ENCODE measurements at regions not wholly inside any gene's neighbourhood (a gene's known extent, or its start where the extent isn't known, plus 50 kb on each side); places are given as distances from the start of the nearest gene placed in this dataset.

DNA sequence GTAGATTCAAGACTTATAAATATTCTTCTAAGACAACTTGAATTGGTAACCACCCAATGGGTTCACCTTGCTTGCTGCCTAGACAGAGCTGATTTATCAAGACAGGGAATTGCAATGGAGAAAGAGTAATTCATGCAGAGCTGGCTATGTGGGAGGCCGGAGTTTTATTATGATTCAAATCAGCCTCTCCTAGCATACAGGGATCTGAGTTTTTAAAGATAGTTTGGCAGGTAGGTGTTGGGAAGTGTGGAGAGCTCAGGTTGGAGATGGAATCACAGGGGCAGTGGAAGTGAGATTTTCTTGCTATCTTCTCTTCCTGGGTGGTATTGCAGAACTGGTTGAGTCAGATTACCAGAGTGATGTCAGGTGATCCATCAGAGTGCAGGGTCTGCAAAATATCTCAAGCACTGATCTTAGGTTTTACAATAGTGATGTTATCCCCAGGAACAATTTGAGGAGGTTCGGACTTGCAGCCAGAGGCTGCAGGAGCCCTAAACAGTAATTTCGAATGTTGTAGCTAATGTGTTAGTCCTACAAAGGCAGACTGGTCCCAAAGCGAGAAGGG is 1448.6 kb upstream of the RAG2 start:
- Histone ChIP-seq H3K4me3 (no peak overlapping the region), H3K9me3 (no peaks in the 10 kb centered on the region), H3K4me1 (no peaks in the 10 kb centered on the region), H3K27me3 (no peaks in the 10 kb centered on the region), H3K27ac (no peak overlapping the region), H3K36me3 (no peaks in the 10 kb centered on the region)
- no peak for TF ChIP-seq EP300 (IDR thresholded peaks at IDR 0.05)
- TF ChIP-seq, protein P1, sequence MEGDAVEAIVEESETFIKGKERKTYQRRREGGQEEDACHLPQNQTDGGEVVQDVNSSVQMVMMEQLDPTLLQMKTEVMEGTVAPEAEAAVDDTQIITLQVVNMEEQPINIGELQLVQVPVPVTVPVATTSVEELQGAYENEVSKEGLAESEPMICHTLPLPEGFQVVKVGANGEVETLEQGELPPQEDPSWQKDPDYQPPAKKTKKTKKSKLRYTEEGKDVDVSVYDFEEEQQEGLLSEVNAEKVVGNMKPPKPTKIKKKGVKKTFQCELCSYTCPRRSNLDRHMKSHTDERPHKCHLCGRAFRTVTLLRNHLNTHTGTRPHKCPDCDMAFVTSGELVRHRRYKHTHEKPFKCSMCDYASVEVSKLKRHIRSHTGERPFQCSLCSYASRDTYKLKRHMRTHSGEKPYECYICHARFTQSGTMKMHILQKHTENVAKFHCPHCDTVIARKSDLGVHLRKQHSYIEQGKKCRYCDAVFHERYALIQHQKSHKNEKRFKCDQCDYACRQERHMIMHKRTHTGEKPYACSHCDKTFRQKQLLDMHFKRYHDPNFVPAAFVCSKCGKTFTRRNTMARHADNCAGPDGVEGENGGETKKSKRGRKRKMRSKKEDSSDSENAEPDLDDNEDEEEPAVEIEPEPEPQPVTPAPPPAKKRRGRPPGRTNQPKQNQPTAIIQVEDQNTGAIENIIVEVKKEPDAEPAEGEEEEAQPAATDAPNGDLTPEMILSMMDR (IDR thresholded peaks at IDR 0.05), result no peak
- TF ChIP-seq POLR2A (IDR thresholded peaks at IDR 0.05), result no peak
- no peak for TF ChIP-seq POLR2AphosphoS5 (IDR thresholded peaks at IDR 0.05)
- DNase-seq, result no peak
- 72 to 88% (median 82%) methylated on average over 4 of the region's 4 CpGs for WGBS, 5 donors
- intact Hi-C loops (cut with DNase I; ENCODE audit: low total_unique reads), result no loop called here

GRCh38 chr11:38043060-38043459 is 1445.0 kb upstream of the RAG2 start:
- Histone ChIP-seq H3K4me3 (no peak overlapping the region), H3K9me3 (no peaks in the 10 kb centered on the region), H3K27ac (no peak overlapping the region), H3K27me3 (no peaks in the 10 kb centered on the region), H3K4me1 (no peaks in the 10 kb centered on the region), H3K36me3 (no peaks in the 10 kb centered on the region)
- no peak for DNase-seq
- TF ChIP-seq EP300 (IDR thresholded peaks at IDR 0.05), result no peak
- TF ChIP-seq POLR2AphosphoS5 (IDR thresholded peaks at IDR 0.05), result no peak
- TF ChIP-seq, protein P1 (IDR thresholded peaks at IDR 0.05), result no peak
- TF ChIP-seq POLR2A (IDR thresholded peaks at IDR 0.05), result no peak
- WGBS, 5 donors, result 80 to 85% (median 83%) methylated on average over 3 of the region's 3 CpGs
- intact Hi-C loops (cut with DNase I; ENCODE audit: low total_unique reads), result no loop called here

- WGBS, 5 donors, result 64 to 77% (median 73%) methylated on average over 2 of the region's 2 CpGs
- Histone ChIP-seq H3K27ac (no peak overlapping the region), H3K4me3 (no peak overlapping the region), H3K27me3 (no peaks in the 10 kb centered on the region), H3K4me1 (no peaks in the 10 kb centered on the region), H3K36me3 (no peaks in the 10 kb centered on the region), H3K9me3 (no peaks in the 10 kb centered on the region)
- intact Hi-C loops (cut with DNase I; ENCODE audit: low total_unique reads), result no loop called here
- DNase-seq, result no peak
- no peak for TF ChIP-seq POLR2A (IDR thresholded peaks at IDR 0.05)
- TF ChIP-seq, protein P1 (IDR thresholded peaks at IDR 0.05), result no peak
- no peak for TF ChIP-seq EP300 (IDR thresholded peaks at IDR 0.05)
- no peak for TF ChIP-seq POLR2AphosphoS5 (IDR thresholded peaks at IDR 0.05)
Observed at GRCh38 chr11:38038777-38039176, 1440.7 kb upstream of the RAG2 start.

GRCh38 chr11:38019072-38019775 is 1421.2 kb upstream of the RAG2 start:
- intact Hi-C loops (cut with DNase I; ENCODE audit: low total_unique reads), result no loop called here

More at GRCh38 chr11:38019072-38019775, 1421.2 kb upstream of the RAG2 start:
- no peak overlapping the region for H3K4me3 ChIP-seq
- TF ChIP-seq, protein P1 (IDR thresholded peaks at IDR 0.05), result no peak
- no peak for TF ChIP-seq EP300 (IDR thresholded peaks at IDR 0.05)
- TF ChIP-seq POLR2AphosphoS5 (IDR thresholded peaks at IDR 0.05), result no peak
- no peaks in the 10 kb centered on the region for H3K27me3 ChIP-seq
- DNase-seq, result no peak
- no peaks in the 10 kb centered on the region for H3K4me1 ChIP-seq
- 87 to 96% (median 90%) methylated on average over 3 to 5 of the region's 5 CpGs for WGBS, 5 donors
- peaks cover 0 to 31% (median 9%) of the 10 kb centered on the region in 4 donors for H3K9me3 ChIP-seq
- no peak overlapping the region for H3K27ac ChIP-seq
- H3K36me3 ChIP-seq, result no peaks in the 10 kb centered on the region

Measured in stomach (tissue), 8 donors.